Ovary (tissue), 3 donors: ENCODE measurements at regions not wholly inside any gene's neighbourhood (a gene's known extent, or its start where the extent isn't known, plus 50 kb on each side); places are given as distances from the start of the nearest gene placed in this dataset.

Experiments
- CTCF ChIP-seq, 3 donors: fragments of 450-650 bp in 2 of 3; fragments of 200-600 bp in 1 of 3; IDR thresholded peaks; one replicate each; pipeline versions ENCODE4 v1.5.1 to v1.8.0; 2016 to 2022; ENCODE audit warnings: antibody characterized with exemption in 3 of 3, mild to moderate bottlenecking in 1 of 3
- POLR2A ChIP-seq: fragments of 450-650 bp; IDR thresholded peaks from one replicate; pipeline ENCODE4 v1.6.1; 2017; ENCODE audit warnings: antibody characterized with exemption, mild to moderate bottlenecking, moderate library complexity
- donor health status: DM: no; HTN: no; CAD: no.

GRCh38 chr14:101643651-101644050, 82.4 kb downstream of the DIO3 start:
- no peak for TF ChIP-seq CTCF (IDR thresholded peaks at IDR 0.05)
- TF ChIP-seq POLR2A = no peak
